ENCODE measurements at regions not wholly inside any gene's neighbourhood (a gene's known extent, or its start where the extent isn't known, plus 50 kb on each side); places are given as distances from the start of the nearest gene placed in this dataset.
A peak's percentile ranks its signal among the peaks of the same experiment; 100 is the strongest.
"Not testable (repeated sequence)": the region's sequence is repeated elsewhere in the genome, so short reads cannot be mapped to it uniquely, and the experiment has no call there.

- no peaks in the 10 kb centered on the region for H3K36me3 Mint-ChIP-seq (ENCODE audit: low read depth, unreplicated experiment)
These were observed 178.4 kb upstream of the IRS4 start for GRCh38 chrX:108914791-108915190.

GRCh38 chrX:108903831-108904230 is 167.5 kb upstream of the IRS4 start:
- not testable (repeated sequence) for H3K9me3 ChIP-seq (ENCODE audit: insufficient read depth, low read depth, low read length); H3K27me3 Mint-ChIP-seq (ENCODE audit: low read depth, unreplicated experiment); H3K36me3 ChIP-seq (ENCODE audit: insufficient read depth, low read length); H3K9ac ChIP-seq (ENCODE audit: low read length); H3K27me3 ChIP-seq (ENCODE audit: insufficient read depth, low read length); H3K4me3 Mint-ChIP-seq (ENCODE audit: unreplicated experiment); H3K27ac Mint-ChIP-seq (ENCODE audit: unreplicated experiment); FAIRE-seq; H3K4me1 Mint-ChIP-seq (ENCODE audit: low read depth, unreplicated experiment); H3K4me1 ChIP-seq (ENCODE audit: insufficient read depth, low read length); H4K20me1 ChIP-seq (ENCODE audit: insufficient read depth, low read length); H3K4me3 ChIP-seq (ENCODE audit: insufficient read depth, low read depth, low read length); H3K9me3 Mint-ChIP-seq (ENCODE audit: unreplicated experiment); DNase-seq (ENCODE audit: low read depth); H3K79me2 ChIP-seq (ENCODE audit: insufficient read depth, low read length); H2AFZ ChIP-seq (ENCODE audit: low read depth, low read length); H3K4me2 ChIP-seq (ENCODE audit: low read length); H3K36me3 Mint-ChIP-seq (ENCODE audit: low read depth, unreplicated experiment); H3K27ac ChIP-seq (ENCODE audit: low read depth, low read length)

More at GRCh38 chrX:108914791-108915190, 178.4 kb upstream of the IRS4 start:
- Mint-ChIP-seq H3K4me3 (ENCODE audit: unreplicated experiment) (no peak overlapping the region), H3K4me1 (ENCODE audit: low read depth, unreplicated experiment) (no peaks in the 10 kb centered on the region), H3K27ac (ENCODE audit: unreplicated experiment) (no peak overlapping the region), H3K27me3 (ENCODE audit: low read depth, unreplicated experiment) (no peaks in the 10 kb centered on the region), H3K9me3 (ENCODE audit: unreplicated experiment) (no peaks in the 10 kb centered on the region)
- no peak for DNase-seq (ENCODE audit: low read depth)
- no peak overlapping the region for H3K9ac ChIP-seq (ENCODE audit: low read length)
- H3K4me3 ChIP-seq (ENCODE audit: insufficient read depth, low read depth, low read length): no peak overlapping the region
- peak; percentile 76 for FAIRE-seq
- no peak overlapping the region for H2AFZ ChIP-seq (ENCODE audit: low read depth, low read length)
- H3K27me3 ChIP-seq (ENCODE audit: insufficient read depth, low read length): no peaks in the 10 kb centered on the region
- H3K9me3 ChIP-seq (ENCODE audit: insufficient read depth, low read depth, low read length): no peaks in the 10 kb centered on the region
- H3K4me2 ChIP-seq (ENCODE audit: low read length): no peak overlapping the region
- H3K4me1 ChIP-seq (ENCODE audit: insufficient read depth, low read length): no peaks in the 10 kb centered on the region
- H3K79me2 ChIP-seq (ENCODE audit: insufficient read depth, low read length): no peaks in the 10 kb centered on the region
- H3K27ac ChIP-seq (ENCODE audit: low read depth, low read length): no peak overlapping the region
- TF ChIP-seq CTCF (IDR thresholded peaks at IDR 0.05; ENCODE audit: insufficient read depth, low read depth, low read length): no peak
- TF ChIP-seq EZH2 (IDR thresholded peaks at IDR 0.05; ENCODE audit: insufficient read depth, low read length): no peak
- no peaks in the 10 kb centered on the region for H4K20me1 ChIP-seq (ENCODE audit: insufficient read depth, low read length)
- H3K36me3 ChIP-seq (ENCODE audit: insufficient read depth, low read length): no peaks in the 10 kb centered on the region

- Histone ChIP-seq H3K4me2 (ENCODE audit: low read length) (no peak overlapping the region), H3K27ac (ENCODE audit: low read depth, low read length) (no peak overlapping the region), H3K9ac (ENCODE audit: low read length) (no peak overlapping the region), H2AFZ (ENCODE audit: low read depth, low read length) (no peak overlapping the region), H3K79me2 (ENCODE audit: insufficient read depth, low read length) (no peaks in the 10 kb centered on the region), H3K4me1 (ENCODE audit: insufficient read depth, low read length) (no peaks in the 10 kb centered on the region), H3K9me3 (ENCODE audit: insufficient read depth, low read depth, low read length) (no peaks in the 10 kb centered on the region), H3K27me3 (ENCODE audit: insufficient read depth, low read length) (no peaks in the 10 kb centered on the region), H4K20me1 (ENCODE audit: insufficient read depth, low read length) (no peaks in the 10 kb centered on the region), H3K36me3 (ENCODE audit: insufficient read depth, low read length) (no peaks in the 10 kb centered on the region), H3K4me3 (ENCODE audit: insufficient read depth, low read depth, low read length) (no peak overlapping the region)
- no peaks in the 10 kb centered on the region for H3K27me3 Mint-ChIP-seq (ENCODE audit: low read depth, unreplicated experiment)
- H3K27ac Mint-ChIP-seq (ENCODE audit: unreplicated experiment): no peak overlapping the region
- no peaks in the 10 kb centered on the region for H3K36me3 Mint-ChIP-seq (ENCODE audit: low read depth, unreplicated experiment)
- H3K4me3 Mint-ChIP-seq (ENCODE audit: unreplicated experiment): no peak overlapping the region
- FAIRE-seq: peak; percentile 50
- TF ChIP-seq CTCF (IDR thresholded peaks at IDR 0.05; ENCODE audit: insufficient read depth, low read depth, low read length) (no peak), EZH2 (IDR thresholded peaks at IDR 0.05; ENCODE audit: insufficient read depth, low read length) (no peak)
- H3K4me1 Mint-ChIP-seq (ENCODE audit: low read depth, unreplicated experiment): no peaks in the 10 kb centered on the region
- no peak for DNase-seq (ENCODE audit: low read depth)
- peaks cover 3% of the 10 kb centered on the region for H3K9me3 Mint-ChIP-seq (ENCODE audit: unreplicated experiment)
These were observed 164.0 kb upstream of the IRS4 start for GRCh38 chrX:108900333-108900732.

GRCh38 chrX:108896349-108896748 is 160.0 kb upstream of the IRS4 start:
- H3K4me3 ChIP-seq (ENCODE audit: insufficient read depth, low read depth, low read length); H3K79me2 ChIP-seq (ENCODE audit: insufficient read depth, low read length); H3K9me3 Mint-ChIP-seq (ENCODE audit: unreplicated experiment); H3K4me1 ChIP-seq (ENCODE audit: insufficient read depth, low read length); H2AFZ ChIP-seq (ENCODE audit: low read depth, low read length); H3K27ac Mint-ChIP-seq (ENCODE audit: unreplicated experiment); H3K4me2 ChIP-seq (ENCODE audit: low read length); H3K9ac ChIP-seq (ENCODE audit: low read length); H4K20me1 ChIP-seq (ENCODE audit: insufficient read depth, low read length); FAIRE-seq; H3K36me3 ChIP-seq (ENCODE audit: insufficient read depth, low read length); H3K9me3 ChIP-seq (ENCODE audit: insufficient read depth, low read depth, low read length); H3K36me3 Mint-ChIP-seq (ENCODE audit: low read depth, unreplicated experiment); H3K4me1 Mint-ChIP-seq (ENCODE audit: low read depth, unreplicated experiment); H3K27me3 ChIP-seq (ENCODE audit: insufficient read depth, low read length); H3K27ac ChIP-seq (ENCODE audit: low read depth, low read length); H3K4me3 Mint-ChIP-seq (ENCODE audit: unreplicated experiment); DNase-seq (ENCODE audit: low read depth); H3K27me3 Mint-ChIP-seq (ENCODE audit: low read depth, unreplicated experiment): not testable (repeated sequence)
